ENCODE measurements at regions not wholly inside any gene's neighbourhood (a gene's known extent, or its start where the extent isn't known, plus 50 kb on each side); places are given as distances from the start of the nearest gene placed in this dataset.

DNA sequence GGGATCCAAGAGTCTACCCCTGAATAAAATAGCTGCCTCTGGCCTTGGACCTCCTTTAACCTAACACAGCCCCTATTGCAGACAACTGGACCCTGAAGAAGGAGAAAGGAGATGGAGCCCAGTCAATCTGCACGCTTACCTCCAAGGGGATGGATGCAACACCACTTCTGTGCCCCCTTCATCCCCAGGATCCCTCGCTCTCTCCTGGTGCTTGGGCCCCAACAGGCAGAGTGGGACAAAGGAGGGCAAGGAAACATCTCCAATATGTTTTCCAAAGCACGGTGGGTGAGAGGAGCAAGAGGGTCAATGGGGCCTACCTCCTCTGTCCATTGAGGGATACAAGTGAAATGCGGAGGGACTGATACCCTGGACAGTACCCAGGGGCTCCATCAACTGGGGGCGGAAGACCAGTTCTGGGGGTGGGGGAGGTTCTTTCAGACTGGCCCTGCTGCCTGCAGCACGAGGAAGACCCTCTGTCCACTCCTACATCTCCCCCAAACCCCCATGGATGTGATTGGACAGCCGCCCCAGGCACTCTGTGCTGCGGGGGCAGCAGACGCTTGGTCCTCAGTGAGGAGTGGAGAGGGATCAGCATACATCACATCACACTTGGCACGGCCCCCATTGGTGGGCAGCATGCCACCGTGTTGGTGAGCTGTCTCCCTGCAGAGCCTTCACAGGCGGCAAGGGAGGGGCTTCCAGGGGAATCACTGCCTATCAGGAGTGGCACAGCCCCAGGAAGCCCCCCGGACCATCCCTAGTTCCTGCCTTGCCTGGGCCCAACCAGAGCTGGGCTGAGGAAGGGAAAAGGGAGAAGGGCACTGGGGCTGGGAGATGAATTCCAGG is 70.6 kb downstream of the MRPL14 start:
- Histone ChIP-seq H3K9ac (ENCODE audit: low read length) (no peak overlapping the region), H3K9me3 (ENCODE audit: low read length) (no peaks in the 10 kb centered on the region), H3K27ac (ENCODE audit: low read depth, low read length) (no peak overlapping the region), H3K27me3 (ENCODE audit: control insufficient read depth in 1 of 2, insufficient read depth in 2 of 2, low read length in 2 of 2) (no peaks in the 10 kb centered on the region), H3K36me3 (ENCODE audit: insufficient read depth, low read length) (no peaks in the 10 kb centered on the region), H3K4me3 (ENCODE audit: low read depth in 1 of 2, low read length in 2 of 2) (no peak overlapping the region), H3K4me1 (ENCODE audit: insufficient read depth, low read length) (peaks cover 49% of the 10 kb centered on the region)

DNA sequence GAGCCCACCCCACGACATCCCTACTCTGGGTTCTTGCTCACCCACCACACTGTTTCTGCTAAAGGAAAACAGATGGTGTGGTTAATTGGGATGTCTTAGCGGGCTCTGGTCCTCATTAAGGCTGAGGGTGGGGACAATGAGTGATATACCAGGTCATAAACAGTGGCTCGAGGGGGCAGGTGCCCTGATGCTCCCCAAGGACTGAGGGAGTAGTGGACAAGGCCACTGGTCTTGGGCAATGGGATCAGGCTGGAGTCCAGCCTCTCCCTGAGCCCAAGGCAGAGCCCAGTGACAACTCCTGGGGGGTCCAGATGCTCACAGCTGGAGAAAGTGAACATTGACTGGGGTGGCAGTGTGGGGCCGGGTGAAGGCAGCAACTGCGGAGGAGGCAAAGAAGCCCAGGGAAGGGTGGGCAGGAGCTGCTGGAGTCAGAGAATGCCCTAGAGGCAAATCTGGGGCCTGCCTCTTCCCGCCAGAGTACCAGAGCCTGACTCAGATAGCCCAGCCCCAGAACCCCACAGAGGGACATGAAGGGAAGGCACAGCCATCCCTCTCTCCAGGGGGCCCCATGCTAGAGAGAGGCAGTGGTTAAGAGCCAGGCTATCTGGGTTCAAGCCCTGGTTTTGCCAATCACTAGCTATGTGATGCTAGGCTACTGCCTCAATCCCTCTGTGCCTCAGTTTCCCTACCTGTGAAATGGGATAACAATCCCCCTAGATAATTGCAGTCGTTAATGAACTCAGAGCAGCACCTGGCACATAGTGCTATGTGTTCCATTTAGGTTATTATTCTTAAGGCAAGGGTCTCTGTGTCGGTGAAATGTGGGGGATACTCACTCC is 72.3 kb downstream of the MRPL14 start:
- Histone ChIP-seq H3K27me3 (ENCODE audit: control insufficient read depth in 1 of 2, insufficient read depth in 2 of 2, low read length in 2 of 2) (no peaks in the 10 kb centered on the region), H3K27ac (ENCODE audit: low read depth, low read length) (no peak overlapping the region), H3K36me3 (ENCODE audit: insufficient read depth, low read length) (no peaks in the 10 kb centered on the region), H3K9me3 (ENCODE audit: low read length) (no peaks in the 10 kb centered on the region), H3K4me1 (ENCODE audit: insufficient read depth, low read length) (peaks cover 53% of the 10 kb centered on the region), H3K4me3 (ENCODE audit: low read depth in 1 of 2, low read length in 2 of 2) (no peak overlapping the region), H3K9ac (ENCODE audit: low read length) (no peak overlapping the region)

DNA sequence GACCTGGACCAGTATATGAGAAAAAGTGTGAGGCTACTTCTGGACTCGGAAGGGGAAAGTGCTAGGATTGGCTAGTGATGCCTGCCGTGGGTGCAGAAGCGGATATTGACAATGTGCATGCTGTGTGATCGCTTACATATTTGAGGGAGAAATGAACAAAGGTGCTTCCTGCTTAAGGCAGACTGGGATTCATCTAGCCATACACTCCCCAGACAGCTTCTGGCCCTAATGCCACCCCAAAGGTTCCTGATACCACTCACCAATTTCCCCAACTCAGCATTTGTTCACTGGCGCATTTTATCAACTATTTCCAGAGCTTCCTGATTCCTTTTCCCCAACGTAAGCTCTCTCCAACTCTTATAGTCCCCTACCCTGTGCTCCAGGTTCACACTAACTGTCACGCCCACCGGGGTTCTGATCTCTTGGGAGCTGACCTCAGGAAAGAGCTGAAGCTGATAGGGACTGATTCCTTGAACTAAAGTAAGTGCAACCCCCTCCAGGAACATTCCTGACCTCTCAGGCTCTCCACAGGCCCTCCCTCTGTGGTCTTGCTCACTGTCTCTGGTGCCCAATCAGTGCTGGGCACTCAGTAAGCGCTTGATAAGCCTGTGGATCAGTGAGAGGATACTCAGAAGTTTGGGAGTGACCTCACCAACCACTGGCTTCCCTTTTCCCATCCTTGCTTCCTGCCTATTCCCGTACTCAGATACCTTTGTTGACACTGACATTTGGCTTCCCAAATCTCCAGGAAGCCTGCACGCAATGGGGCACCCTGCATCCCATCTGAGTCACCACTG is 73.3 kb downstream of the MRPL14 start:
- Histone ChIP-seq H3K36me3 (ENCODE audit: insufficient read depth, low read length) (no peaks in the 10 kb centered on the region), H3K27me3 (ENCODE audit: control insufficient read depth in 1 of 2, insufficient read depth in 2 of 2, low read length in 2 of 2) (no peaks in the 10 kb centered on the region), H3K4me1 (ENCODE audit: insufficient read depth, low read length) (peaks cover 55% of the 10 kb centered on the region), H3K9me3 (ENCODE audit: low read length) (no peaks in the 10 kb centered on the region), H3K4me3 (ENCODE audit: low read depth in 1 of 2, low read length in 2 of 2) (no peak overlapping the region), H3K27ac (ENCODE audit: low read depth, low read length) (no peak overlapping the region), H3K9ac (ENCODE audit: low read length) (no peak overlapping the region)

DNA sequence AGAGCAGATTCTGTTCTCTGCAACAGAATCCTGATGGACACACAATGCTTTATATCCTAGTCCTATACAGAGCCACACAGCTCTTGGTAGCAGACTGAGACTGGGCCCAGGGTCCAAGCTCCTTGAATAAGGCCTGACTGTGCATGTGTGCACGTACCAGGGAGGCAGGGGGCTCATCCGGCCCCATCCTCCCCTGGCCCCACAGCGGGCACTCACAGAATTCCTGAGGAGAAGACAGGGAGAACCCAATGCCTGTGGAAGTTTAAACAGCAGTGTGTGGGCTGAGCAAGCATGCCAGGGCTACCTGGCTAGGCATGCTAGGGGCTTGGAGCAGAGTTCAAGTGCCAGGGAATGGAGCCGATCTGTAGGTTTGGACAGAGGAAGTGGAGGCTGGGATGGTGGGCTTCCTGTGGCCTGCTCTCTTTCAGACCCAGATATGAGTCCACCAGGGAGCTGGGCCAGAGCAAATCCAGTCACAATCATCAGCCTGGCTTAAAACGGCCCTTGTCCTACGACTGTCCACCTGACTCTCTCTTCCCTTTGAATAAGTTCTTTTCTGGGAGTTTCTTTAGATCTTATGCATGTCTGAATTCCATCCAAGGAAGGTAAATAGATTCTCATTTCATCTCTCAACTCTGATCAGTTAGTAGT is 74.0 kb downstream of the MRPL14 start:
- no peaks in the 10 kb centered on the region for H3K27me3 ChIP-seq (ENCODE audit: control insufficient read depth in 1 of 2, insufficient read depth in 2 of 2, low read length in 2 of 2)
- H3K4me1 ChIP-seq (ENCODE audit: insufficient read depth, low read length), result peaks cover 58% of the 10 kb centered on the region
- no peak overlapping the region for H3K9ac ChIP-seq (ENCODE audit: low read length)
- H3K27ac ChIP-seq (ENCODE audit: low read depth, low read length), result peak overlapping the region; percentile 37
- H3K4me3 ChIP-seq (ENCODE audit: low read depth in 1 of 2, low read length in 2 of 2), result no peak overlapping the region
- H3K36me3 ChIP-seq (ENCODE audit: insufficient read depth, low read length), result no peaks in the 10 kb centered on the region
- no peaks in the 10 kb centered on the region for H3K9me3 ChIP-seq (ENCODE audit: low read length)

DNA sequence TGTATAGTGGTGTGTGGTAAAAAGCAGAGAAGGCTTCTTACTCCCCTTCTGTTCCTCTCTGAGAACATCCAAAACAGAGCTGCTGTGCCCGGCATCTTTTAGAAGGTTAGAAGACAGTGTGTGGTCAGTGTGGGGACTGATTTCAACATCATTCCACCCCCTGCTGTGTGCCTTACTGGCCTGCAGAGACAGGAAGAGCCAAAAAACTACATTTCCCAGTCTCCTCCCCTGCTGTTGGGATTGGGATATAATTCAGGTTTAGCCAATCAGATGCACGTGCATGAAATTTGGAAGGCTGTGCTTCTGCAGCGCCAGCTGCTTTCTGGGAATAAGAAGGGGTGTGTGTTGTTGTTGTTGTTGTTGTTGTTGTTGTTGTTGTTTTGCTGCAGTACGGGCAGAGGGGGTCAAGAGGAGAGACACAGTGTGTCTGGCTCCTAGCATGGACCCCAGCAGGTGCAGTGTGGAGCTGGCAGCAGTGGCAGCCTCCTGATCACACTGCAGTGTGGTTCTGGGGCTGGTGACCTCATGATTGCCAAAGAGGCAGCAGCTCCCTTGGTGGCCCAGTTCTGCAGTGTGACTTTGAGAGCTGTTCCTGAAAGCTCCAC is 74.7 kb downstream of the MRPL14 start:
- no peaks in the 10 kb centered on the region for H3K9me3 ChIP-seq (ENCODE audit: low read length)
- H3K4me3 ChIP-seq (ENCODE audit: low read depth in 1 of 2, low read length in 2 of 2), result no peak overlapping the region
- no peak overlapping the region for H3K9ac ChIP-seq (ENCODE audit: low read length)
- no peaks in the 10 kb centered on the region for H3K27me3 ChIP-seq (ENCODE audit: control insufficient read depth in 1 of 2, insufficient read depth in 2 of 2, low read length in 2 of 2)
- H3K36me3 ChIP-seq (ENCODE audit: insufficient read depth, low read length), result no peaks in the 10 kb centered on the region
- H3K27ac ChIP-seq (ENCODE audit: low read depth, low read length), result peak overlapping the region; percentile 70
- peaks cover 60% of the 10 kb centered on the region for H3K4me1 ChIP-seq (ENCODE audit: insufficient read depth, low read length)

DNA sequence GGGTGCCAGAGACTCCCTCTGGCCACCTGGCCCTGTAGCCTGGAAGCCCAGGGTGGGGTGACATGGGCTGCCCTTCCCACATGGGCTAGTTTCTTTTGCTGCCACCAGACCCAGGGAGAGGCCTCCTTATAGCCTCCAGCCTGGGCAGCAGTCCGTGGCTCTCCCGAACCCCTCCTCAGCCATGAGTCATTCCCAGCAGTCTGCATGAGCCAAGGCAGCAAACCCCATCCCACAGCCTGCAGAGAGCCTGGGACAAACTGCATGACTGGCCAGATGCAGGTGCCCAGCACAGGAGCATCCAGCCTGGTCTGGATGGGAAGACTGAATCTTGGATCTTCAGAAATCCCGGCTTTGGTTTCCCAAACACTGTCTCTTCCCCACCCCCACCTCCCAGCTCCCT is 75.7 kb downstream of the MRPL14 start:
- Histone ChIP-seq H3K27ac (ENCODE audit: low read depth, low read length) (peak overlapping the region; percentile 70), H3K9me3 (ENCODE audit: low read length) (no peaks in the 10 kb centered on the region), H3K4me3 (ENCODE audit: low read depth in 1 of 2, low read length in 2 of 2) (no peak overlapping the region), H3K9ac (ENCODE audit: low read length) (no peak overlapping the region), H3K4me1 (ENCODE audit: insufficient read depth, low read length) (peaks cover 59% of the 10 kb centered on the region), H3K27me3 (ENCODE audit: control insufficient read depth in 1 of 2, insufficient read depth in 2 of 2, low read length in 2 of 2) (no peaks in the 10 kb centered on the region), H3K36me3 (ENCODE audit: insufficient read depth, low read length) (no peaks in the 10 kb centered on the region)

DNA sequence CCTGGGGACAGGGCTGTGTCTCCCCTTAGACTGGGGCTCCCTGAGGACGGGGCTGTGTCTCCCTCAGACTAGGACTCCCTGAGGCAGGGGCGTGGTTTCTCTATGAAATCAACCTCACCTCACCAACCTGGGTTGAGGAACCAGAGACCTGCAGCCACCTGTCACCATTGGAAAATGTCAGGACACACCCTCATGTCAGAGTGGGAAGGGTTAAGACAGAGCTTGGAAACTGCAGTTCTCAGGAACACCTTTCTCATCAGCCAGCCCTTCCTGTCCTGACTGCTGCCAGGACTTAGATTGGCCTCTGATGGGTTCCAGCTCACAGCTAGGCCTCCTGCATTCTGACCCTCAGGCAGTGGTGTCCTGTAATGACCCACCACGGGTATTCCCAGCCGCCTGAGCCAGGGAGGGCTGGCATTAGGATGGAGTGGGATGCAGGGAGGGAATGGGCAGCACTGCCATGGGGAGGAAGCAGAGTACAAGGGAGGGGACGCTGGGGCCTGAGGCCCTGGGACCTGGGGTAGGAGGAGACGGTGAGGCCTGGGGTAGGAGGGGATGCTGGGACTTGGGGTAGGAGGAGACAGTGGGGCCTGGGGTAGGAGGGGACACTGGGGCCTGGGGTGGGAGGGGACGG is 76.3 kb downstream of the MRPL14 start:
- no peaks in the 10 kb centered on the region for H3K36me3 ChIP-seq (ENCODE audit: insufficient read depth, low read length)
- H3K4me3 ChIP-seq (ENCODE audit: low read depth in 1 of 2, low read length in 2 of 2), result no peak overlapping the region
- no peaks in the 10 kb centered on the region for H3K9me3 ChIP-seq (ENCODE audit: low read length)
- peaks cover 59% of the 10 kb centered on the region for H3K4me1 ChIP-seq (ENCODE audit: insufficient read depth, low read length)
- no peak overlapping the region for H3K9ac ChIP-seq (ENCODE audit: low read length)
- no peaks in the 10 kb centered on the region for H3K27me3 ChIP-seq (ENCODE audit: control insufficient read depth in 1 of 2, insufficient read depth in 2 of 2, low read length in 2 of 2)
- peak overlapping the region; percentile 70 for H3K27ac ChIP-seq (ENCODE audit: low read depth, low read length)

DNA sequence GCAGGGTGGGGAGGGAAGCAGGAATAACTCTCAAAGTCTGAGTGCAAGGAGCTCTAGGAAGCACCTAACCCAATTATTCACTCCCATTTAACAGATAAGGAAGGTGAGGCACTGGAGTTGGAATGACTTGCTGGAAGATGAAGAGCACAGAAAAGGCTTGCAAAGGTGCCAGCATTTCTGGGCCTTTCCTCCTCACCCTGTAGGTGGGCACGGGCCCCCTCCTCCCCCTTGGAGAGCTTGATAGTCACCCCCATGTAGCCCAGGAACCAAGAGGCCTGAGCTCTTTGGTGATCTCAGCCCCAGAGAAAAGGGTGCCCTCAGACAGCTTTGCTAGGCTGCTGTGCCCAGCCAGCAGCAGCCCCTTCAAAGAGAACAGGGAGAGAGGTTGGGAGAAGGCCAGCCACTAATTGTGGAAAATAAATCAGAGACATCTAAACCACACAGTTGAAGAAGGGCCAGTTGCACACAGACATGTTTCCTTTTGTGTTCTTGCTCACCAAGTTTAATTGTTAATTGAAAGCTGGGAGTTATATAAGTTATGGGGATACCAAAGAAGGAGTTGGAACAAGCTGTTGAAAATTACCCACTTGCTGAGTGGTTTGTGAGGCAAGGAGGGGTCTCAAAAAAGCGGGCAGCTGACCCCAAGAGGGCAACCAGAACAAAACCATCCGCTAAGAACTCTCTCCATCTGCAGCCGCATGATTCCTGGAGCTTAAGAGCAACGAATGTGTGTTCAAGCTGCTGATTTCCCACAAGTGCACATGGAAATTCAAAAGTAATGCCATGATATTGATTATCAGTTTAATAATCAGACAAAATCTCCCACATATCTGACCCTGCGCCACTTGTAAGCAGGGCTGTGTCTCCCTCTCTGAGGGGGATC is 77.0 kb downstream of the MRPL14 start:
- H3K27me3 ChIP-seq (ENCODE audit: control insufficient read depth in 1 of 2, insufficient read depth in 2 of 2, low read length in 2 of 2), result no peaks in the 10 kb centered on the region
- H3K4me1 ChIP-seq (ENCODE audit: insufficient read depth, low read length), result peaks cover 65% of the 10 kb centered on the region
- H3K36me3 ChIP-seq (ENCODE audit: insufficient read depth, low read length), result no peaks in the 10 kb centered on the region
- peak overlapping the region in 1 of 2 donors; percentile 4 for H3K4me3 ChIP-seq (ENCODE audit: low read depth in 1 of 2, low read length in 2 of 2)
- no peak overlapping the region for H3K9ac ChIP-seq (ENCODE audit: low read length)
- no peaks in the 10 kb centered on the region for H3K9me3 ChIP-seq (ENCODE audit: low read length)
- H3K27ac ChIP-seq (ENCODE audit: low read depth, low read length), result peak overlapping the region; percentile 70

DNA sequence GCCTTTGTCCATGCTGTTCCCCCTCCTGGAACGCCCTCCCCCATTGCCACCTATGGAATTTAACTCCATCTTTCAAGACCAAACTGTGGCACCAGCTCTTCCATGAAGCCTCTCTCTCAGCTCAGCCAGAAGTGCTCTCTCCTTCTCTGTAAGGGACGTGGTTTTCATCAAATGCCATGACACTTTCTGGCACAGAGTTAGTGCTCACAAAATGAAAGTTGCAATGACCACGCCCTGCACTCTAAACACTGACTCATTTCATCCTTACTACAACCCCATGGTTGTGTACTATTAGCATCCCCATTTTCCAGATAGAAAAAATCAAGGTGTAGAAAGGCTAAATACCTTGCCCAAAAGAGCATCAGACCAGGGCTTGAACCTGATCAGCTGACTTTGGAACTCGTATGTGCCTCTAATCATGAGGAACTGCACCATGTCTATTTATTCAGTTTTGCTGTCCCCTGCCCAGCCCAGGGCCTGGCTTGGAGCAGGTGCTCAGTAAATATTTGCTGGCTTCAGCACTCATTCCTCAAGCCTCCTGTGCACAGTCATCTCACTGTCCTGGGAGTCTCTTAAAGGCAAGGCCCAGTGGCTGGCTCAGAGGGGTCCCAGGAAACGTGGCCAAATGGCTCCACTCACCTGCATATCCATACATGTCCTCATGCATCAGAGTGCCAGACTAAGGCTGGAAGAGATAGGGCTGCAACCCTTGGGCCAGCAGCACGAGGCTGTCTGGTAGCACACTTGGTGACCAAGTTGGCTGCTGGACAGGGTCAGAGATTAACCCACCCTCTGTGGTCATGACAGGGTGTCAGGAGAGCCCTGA is 77.9 kb downstream of the MRPL14 start:
- Histone ChIP-seq H3K4me3 (ENCODE audit: low read depth in 1 of 2, low read length in 2 of 2) (peak overlapping the region in 1 of 2 donors; percentile 4), H3K9ac (ENCODE audit: low read length) (no peak overlapping the region), H3K36me3 (ENCODE audit: insufficient read depth, low read length) (no peaks in the 10 kb centered on the region), H3K27me3 (ENCODE audit: control insufficient read depth in 1 of 2, insufficient read depth in 2 of 2, low read length in 2 of 2) (no peaks in the 10 kb centered on the region), H3K4me1 (ENCODE audit: insufficient read depth, low read length) (peaks cover 69% of the 10 kb centered on the region), H3K27ac (ENCODE audit: low read depth, low read length) (peak overlapping the region; percentile 70), H3K9me3 (ENCODE audit: low read length) (no peaks in the 10 kb centered on the region)

All from muscle layer of colon (tissue), 2 donors.